Activated CD8-positive, alpha-beta memory T cell treated with anti-CD3 and anti-CD28 coated beads, Interleukin-2, amount 10 ng/mL, durations not matched to agents 7 days and 5 days (primary cell): ENCODE measurements at regions not wholly inside any gene's neighbourhood (a gene's known extent, or its start where the extent isn't known, plus 50 kb on each side); places are given as distances from the start of the nearest gene placed in this dataset.

Experiments
- ATAC-seq: fragments of 150-1000 bp; cut with Tn5 transposase; one replicate; pipeline ENCODE4 v1.10.0; 2021; ENCODE audit warnings: moderate library complexity
- CTCF ChIA-PET: fragments of 350-600 bp; sonication (Branson Sonifier 250); formaldehyde crosslinking; loops from one replicate; lab custom pipeline; 2021; ENCODE audit warnings: antibody characterized with exemption; lab: Charles Lee
- DNase-seq: peaks from one replicate; pipeline ENCODE4 v3.0.0-alpha.2; 2020
- H3K27ac Mint-ChIP-seq: one replicate; pipeline ENCODE4 v1.8.0; 2021; ENCODE audit warnings: mild to moderate bottlenecking, mixed read lengths
- H3K27me3 Mint-ChIP-seq: one replicate; pipeline ENCODE4 v1.8.0; 2021; ENCODE audit warnings: mixed read lengths
- H3K36me3 Mint-ChIP-seq: one replicate; pipeline ENCODE4 v1.8.0; 2021; ENCODE audit warnings: mild to moderate bottlenecking, mixed read lengths
- H3K4me1 Mint-ChIP-seq: one replicate; pipeline ENCODE4 v1.8.0; 2021; ENCODE audit warnings: mixed read lengths
- H3K4me3 Mint-ChIP-seq: one replicate; pipeline ENCODE4 v1.8.0; 2021; ENCODE audit warnings: mild to moderate bottlenecking, moderate library complexity, mixed read lengths
- H3K9me3 Mint-ChIP-seq: one replicate; pipeline ENCODE4 v1.8.0; 2022; ENCODE audit warnings: low read depth, mixed read lengths

DNA sequence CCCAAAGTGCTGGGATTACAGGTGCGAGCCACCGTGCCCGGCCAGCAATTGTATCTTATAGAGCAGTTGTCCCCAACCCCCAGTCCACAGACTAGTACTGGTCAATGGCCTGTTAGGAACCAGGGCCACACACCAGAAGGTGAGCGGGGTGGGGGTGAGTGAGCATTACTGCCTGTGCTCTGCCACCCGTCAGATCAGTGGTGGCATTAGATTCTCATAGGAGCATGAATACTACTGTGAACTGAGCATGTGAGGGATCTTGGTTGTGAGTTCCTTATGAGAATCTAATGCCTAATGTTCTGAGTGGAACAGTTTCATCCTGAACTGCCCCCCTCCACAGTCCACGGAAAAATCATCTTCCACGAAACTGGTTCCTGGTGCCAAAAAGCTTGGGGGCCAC is 328.0 kb upstream of the BOD1L1 start:
- Mint-ChIP-seq H3K9me3 (no peaks in the 10 kb centered on the region), H3K36me3 (no peaks in the 10 kb centered on the region), H3K4me3 (no peak overlapping the region), H3K27me3 (no peaks in the 10 kb centered on the region), H3K27ac (no peak overlapping the region), H3K4me1 (no peaks in the 10 kb centered on the region)
- CTCF ChIA-PET = no interaction called here
- ATAC-seq = no peak
- no peak for DNase-seq

DNA sequence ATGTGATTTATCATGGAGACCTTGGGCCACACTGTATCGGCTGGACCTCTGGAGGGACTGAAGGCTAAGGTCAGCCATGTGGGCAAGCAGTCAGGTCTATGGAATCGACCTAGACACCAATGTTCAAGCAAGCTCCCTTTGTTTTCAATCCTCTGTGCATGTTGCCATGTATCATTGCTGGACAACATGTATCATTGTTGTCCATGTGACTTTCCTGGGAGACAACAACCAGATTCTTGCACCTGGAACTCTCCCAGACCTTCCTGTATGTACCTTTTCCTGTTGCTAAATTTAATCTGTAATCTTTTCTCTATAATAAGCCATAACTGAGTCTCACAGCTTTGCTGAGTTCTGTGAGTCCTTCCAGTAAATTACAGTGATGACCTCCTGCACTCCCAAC is 329.4 kb upstream of the BOD1L1 start:
- ATAC-seq = no peak
- Mint-ChIP-seq H3K9me3 (no peaks in the 10 kb centered on the region), H3K36me3 (no peaks in the 10 kb centered on the region), H3K27me3 (no peaks in the 10 kb centered on the region), H3K4me1 (no peaks in the 10 kb centered on the region), H3K4me3 (no peak overlapping the region), H3K27ac (no peak overlapping the region)
- CTCF ChIA-PET = no interaction called here
- DNase-seq = no peak

DNA sequence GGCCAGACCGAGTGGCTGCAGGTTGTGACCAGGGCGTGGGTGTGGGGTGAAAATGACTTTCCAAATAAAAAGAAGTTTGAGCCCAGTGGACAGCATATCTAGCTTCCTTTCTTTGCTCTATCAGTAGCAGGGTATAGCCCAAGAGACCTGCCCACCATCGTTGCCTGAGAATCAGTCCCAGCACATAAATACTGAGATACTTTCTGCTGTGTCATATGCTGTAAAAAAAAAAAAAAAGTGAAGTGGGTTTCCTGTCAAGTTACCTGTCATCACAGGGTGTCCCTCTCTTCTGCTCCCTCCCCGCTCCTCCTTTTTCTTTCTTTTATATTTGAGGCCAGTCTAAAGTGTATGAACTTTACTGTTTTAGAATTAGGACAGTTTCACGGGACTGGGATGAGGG is 330.3 kb upstream of the BOD1L1 start:
- Mint-ChIP-seq H3K36me3 (no peaks in the 10 kb centered on the region), H3K27ac (no peak overlapping the region), H3K9me3 (no peaks in the 10 kb centered on the region), H3K4me3 (no peak overlapping the region), H3K4me1 (no peaks in the 10 kb centered on the region), H3K27me3 (no peaks in the 10 kb centered on the region)
- ATAC-seq (no peak), DNase-seq (no peak)
- CTCF ChIA-PET = no interaction called here

DNA sequence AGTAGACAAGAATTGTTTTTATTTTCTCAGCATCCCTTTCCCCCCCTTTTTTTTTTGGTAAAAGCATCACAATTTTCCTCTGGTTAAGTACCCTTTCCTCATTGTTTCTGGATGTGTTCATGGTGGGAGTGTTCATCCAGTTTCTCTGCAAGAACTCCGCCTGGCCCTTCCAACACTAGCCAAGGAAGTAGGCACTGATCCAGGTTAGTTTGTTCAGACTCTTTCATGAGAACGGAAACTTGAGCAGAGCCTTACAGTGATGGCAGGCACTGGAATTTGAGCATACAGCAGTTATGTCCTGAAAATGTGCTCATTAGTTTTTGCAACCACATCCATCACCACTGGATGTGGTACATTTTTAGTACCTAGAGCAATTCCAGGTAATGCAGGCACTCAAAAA is 336.1 kb upstream of the BOD1L1 start:
- no peaks in the 10 kb centered on the region for H3K27me3 Mint-ChIP-seq
- ATAC-seq (no peak), DNase-seq (no peak)
- H3K36me3 Mint-ChIP-seq = no peaks in the 10 kb centered on the region
- no peak overlapping the region for H3K27ac Mint-ChIP-seq
- no peak overlapping the region for H3K4me3 Mint-ChIP-seq
- no peaks in the 10 kb centered on the region for H3K4me1 Mint-ChIP-seq
- CTCF ChIA-PET = no interaction called here
- H3K9me3 Mint-ChIP-seq = no peaks in the 10 kb centered on the region

DNA sequence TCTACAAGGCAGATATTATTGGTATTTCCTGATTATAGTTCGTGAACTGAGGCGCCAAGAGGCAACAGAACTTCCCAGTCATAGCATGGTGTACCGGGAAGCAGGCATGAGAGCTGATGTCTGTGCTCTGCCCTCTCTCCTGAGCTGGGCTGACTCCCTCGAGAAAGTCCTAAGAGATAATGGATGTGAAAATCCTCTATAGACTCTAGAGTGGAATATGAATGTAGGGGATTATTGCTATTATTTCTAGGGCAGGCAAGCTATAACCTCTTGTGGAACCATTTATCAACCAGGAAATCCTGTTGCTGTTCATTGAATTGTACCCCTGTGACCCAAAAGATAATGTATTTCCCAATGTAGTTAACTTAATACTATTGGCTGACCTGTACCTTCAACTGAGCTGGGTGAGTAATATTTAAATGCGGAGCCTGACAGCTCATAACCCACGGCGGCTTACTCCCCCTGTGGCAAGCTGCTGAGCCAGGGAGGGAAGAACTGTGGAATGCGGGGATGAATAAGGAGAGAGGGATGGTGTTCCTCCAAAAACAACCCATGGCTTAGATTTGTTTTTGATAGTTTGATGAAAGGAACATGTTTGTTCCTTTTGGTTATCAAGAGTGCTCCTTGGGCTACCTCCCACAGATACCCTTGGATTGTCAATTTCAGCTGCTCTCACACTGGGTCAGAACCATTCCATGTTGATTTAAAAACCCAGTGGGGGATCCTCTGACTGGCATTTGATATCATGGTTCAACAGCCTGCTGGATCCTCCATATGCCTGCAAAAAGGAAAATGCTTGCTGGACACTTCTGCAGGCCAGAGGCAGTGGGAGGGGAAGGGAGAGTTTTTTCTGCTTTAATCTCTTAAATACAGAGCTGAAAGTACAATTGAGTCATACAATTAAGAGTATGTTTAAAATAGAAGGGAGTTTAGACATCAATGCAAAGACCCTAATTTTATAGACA is 339.0 kb upstream of the BOD1L1 start:
- no peak for DNase-seq
- no peak overlapping the region for H3K4me3 Mint-ChIP-seq
- no peaks in the 10 kb centered on the region for H3K9me3 Mint-ChIP-seq
- H3K36me3 Mint-ChIP-seq = no peaks in the 10 kb centered on the region
- H3K4me1 Mint-ChIP-seq = no peaks in the 10 kb centered on the region
- CTCF ChIA-PET = no interaction called here
- H3K27ac Mint-ChIP-seq = no peak overlapping the region
- ATAC-seq = no peak
- no peaks in the 10 kb centered on the region for H3K27me3 Mint-ChIP-seq

DNA sequence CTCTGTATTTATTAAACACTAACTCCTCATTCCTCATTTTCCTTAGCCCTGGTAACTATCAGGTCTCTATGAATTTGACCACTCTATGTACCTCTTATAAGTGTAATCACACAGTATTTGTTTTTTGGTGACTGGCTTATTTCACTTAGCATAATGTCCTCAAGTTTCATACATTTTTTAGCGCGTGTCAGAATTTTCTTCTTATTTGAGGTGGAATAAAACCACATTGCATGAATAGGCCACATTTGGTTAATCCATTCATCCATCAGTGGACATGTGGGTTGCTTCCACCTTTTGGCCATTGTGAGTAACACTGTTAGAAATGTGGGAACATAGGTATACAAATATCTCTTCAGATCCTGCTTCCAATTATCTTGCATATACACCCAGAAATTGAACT is 341.2 kb upstream of the BOD1L1 start:
- no peaks in the 10 kb centered on the region for H3K27me3 Mint-ChIP-seq
- CTCF ChIA-PET = no interaction called here
- no peak overlapping the region for H3K27ac Mint-ChIP-seq

DNA sequence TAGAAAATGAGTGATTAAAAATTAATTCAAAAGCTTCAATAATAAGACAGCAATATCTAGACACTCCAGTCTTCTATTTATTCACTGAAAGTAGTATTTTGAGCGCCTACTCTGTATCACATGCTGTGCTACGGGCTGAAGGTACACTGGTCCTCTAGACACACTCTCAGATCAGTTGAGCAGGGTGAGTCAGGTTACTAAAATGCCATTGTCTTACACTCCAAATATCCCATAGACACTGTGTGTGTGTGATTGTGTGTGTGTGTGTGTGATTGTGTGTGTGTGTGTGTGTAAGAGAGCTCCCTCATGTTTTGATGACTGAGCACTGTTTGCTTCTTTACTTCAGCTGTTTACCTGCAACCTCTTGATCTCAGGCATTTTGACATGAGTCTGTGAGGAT is 342.8 kb upstream of the BOD1L1 start:
- no peaks in the 10 kb centered on the region for H3K4me1 Mint-ChIP-seq
- H3K27ac Mint-ChIP-seq = no peak overlapping the region
- H3K36me3 Mint-ChIP-seq = no peaks in the 10 kb centered on the region
- CTCF ChIA-PET = no interaction called here
- H3K27me3 Mint-ChIP-seq = no peaks in the 10 kb centered on the region
- no peaks in the 10 kb centered on the region for H3K9me3 Mint-ChIP-seq
- DNase-seq = no peak
- ATAC-seq = no peak
- no peak overlapping the region for H3K4me3 Mint-ChIP-seq

More for the DNA sequence above, 341.2 kb upstream of the BOD1L1 start:
- ATAC-seq (no peak), DNase-seq (no peak)
- no peaks in the 10 kb centered on the region for H3K9me3 Mint-ChIP-seq
- no peak overlapping the region for H3K4me3 Mint-ChIP-seq
- no peaks in the 10 kb centered on the region for H3K36me3 Mint-ChIP-seq
- H3K4me1 Mint-ChIP-seq = no peaks in the 10 kb centered on the region

DNA sequence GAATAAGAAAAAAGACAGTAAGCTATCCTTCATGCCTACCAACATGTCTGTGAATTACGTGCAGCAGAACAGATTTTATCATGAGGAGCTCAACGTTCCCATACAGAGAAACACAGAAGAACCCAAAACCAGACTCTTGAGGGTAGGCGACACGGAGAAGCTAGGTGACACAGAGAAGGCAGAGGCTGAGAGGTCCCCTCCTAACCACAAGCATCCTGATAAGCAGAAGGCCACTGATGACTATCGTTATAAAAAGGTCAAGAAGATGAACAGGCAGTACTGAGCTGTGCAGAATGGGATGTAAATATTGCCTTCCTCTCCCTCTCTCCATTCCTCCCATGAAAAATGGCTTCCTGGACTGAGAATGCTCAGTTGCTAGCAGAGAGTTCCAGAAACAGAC is 350.2 kb upstream of the BOD1L1 start:
- H3K27ac Mint-ChIP-seq = no peak overlapping the region
- no peak overlapping the region for H3K4me3 Mint-ChIP-seq
- no peaks in the 10 kb centered on the region for H3K27me3 Mint-ChIP-seq
- no peaks in the 10 kb centered on the region for H3K9me3 Mint-ChIP-seq
- no peaks in the 10 kb centered on the region for H3K36me3 Mint-ChIP-seq
- ATAC-seq (no peak), DNase-seq (no peak)
- H3K4me1 Mint-ChIP-seq = no peaks in the 10 kb centered on the region
- CTCF ChIA-PET = no interaction called here

DNA sequence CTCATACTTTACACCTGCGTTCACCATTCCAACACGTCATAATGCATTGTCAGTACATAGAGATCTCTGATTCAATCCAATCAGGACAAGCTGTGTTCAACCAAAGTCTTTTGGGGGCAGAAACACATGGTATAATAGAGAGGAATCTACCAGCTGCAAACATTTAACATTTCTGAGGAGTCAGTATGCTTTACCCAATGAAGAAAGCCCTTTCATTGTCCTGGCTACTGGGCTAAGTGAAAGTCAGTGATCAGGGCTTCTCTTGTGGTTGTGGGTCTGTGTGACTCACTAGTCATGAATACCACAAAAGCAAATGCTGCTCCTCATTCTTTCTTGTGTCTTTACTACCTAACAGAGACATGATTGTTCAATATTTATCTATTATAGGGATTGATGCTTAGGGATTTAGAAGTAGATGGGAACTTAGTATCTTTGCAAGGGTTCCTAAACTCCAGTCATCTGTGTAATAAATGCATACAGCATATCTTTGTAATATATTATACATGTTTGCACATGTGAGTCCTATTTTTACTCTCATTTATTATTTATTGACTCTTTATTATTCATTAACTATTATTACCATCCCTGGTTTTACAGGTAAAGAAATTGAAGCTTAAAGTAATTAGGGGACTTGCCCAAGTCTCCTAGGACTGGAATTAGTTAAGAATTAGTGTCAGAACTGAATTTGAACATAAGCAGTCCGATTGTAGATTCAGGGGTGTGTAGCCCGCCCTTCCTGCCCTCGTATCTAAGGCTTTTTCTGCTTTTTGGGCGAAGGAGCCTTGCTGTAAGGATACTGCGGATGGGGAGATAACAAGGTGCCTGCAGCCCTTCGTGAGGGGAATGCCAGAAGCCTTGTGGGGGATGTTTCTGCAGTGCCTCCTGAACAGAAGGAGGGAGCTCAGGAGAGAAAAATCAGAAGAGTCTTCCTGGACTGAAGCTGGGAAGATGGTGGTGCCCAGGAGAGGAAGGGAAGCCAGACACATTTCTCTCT is 353.1 kb upstream of the BOD1L1 start:
- Mint-ChIP-seq H3K9me3 (no peaks in the 10 kb centered on the region), H3K4me1 (no peaks in the 10 kb centered on the region), H3K4me3 (no peak overlapping the region), H3K27me3 (no peaks in the 10 kb centered on the region), H3K36me3 (no peaks in the 10 kb centered on the region), H3K27ac (no peak overlapping the region)
- DNase-seq (no peak), ATAC-seq (no peak)
- CTCF ChIA-PET = no interaction called here

DNA sequence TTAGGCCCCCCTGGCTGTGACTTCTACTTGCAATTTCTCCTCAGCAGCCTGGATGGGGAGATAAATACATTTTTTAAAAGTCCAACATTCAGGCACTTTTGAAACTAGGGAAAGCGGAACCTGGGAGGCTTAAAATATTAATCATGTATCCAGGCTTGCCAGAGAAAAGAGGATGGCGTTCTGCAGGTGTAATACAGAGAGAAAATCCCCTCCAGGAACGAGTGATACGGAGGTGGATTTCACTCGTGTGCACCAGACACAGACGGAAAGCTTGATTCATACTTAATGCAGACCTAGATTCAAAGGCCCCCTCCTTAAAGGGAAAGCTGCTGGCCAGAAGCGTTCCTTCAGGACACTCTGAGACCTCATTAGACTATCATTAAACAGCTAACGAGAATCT is 354.0 kb upstream of the BOD1L1 start:
- CTCF ChIA-PET = no interaction called here
- ATAC-seq (no peak), DNase-seq (no peak)
- no peaks in the 10 kb centered on the region for H3K36me3 Mint-ChIP-seq
- H3K27ac Mint-ChIP-seq = no peak overlapping the region
- no peak overlapping the region for H3K4me3 Mint-ChIP-seq
- no peaks in the 10 kb centered on the region for H3K9me3 Mint-ChIP-seq
- H3K27me3 Mint-ChIP-seq = no peaks in the 10 kb centered on the region
- no peaks in the 10 kb centered on the region for H3K4me1 Mint-ChIP-seq

DNA sequence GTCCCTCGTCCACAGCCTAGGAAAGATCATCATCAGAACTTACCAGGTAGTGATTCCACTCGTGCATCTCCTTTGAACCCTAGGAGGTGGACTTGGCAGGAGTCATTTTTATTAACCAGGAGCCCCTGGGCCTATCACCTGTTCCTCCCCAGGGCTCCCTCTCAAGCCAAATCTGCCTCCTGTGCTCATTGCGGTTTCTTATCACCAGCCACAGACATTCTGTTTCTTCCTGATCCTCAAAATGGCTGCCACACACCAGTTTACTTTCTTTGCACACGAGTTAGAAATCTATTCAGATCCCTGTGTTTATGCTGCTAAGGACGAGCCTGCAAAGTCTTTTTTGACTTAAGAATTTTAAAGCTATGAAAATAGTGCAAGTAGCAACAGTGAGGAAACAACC is 354.5 kb upstream of the BOD1L1 start:
- no peaks in the 10 kb centered on the region for H3K4me1 Mint-ChIP-seq
- ATAC-seq = no peak
- H3K9me3 Mint-ChIP-seq = no peaks in the 10 kb centered on the region
- DNase-seq = no peak
- no peak overlapping the region for H3K4me3 Mint-ChIP-seq
- CTCF ChIA-PET = no interaction called here
- H3K27ac Mint-ChIP-seq = no peak overlapping the region
- no peaks in the 10 kb centered on the region for H3K27me3 Mint-ChIP-seq
- no peaks in the 10 kb centered on the region for H3K36me3 Mint-ChIP-seq

DNA sequence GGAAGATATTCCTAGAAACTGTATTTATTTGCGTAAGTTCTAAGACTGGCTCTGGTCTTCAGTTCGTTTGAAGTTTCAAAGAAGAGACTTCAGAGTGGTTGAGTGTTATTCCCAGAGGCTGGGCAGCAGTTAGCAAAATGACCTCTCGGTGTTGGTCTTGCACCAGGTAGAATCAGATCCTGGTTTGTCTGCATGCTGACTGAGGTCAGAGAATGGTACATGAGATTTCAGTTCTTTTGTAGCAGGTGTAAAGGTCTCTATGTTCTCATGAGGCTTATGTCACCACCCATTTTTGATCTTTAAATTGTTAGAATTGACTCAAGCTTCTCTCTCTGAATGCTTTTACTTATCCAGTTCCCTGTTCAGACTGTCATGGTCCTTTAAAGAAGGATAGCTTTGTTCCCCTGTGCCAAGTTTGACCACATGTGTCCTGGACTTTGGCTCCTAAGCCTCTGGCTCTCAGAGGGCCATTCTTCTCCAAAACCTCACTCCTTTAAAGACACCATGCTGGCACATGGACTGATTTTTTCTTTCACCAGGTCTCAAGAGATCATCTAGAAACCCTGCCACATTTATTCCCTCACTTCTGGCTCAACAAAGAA is 355.8 kb upstream of the BOD1L1 start:
- no peak for ATAC-seq
- no peaks in the 10 kb centered on the region for H3K9me3 Mint-ChIP-seq

DNA sequence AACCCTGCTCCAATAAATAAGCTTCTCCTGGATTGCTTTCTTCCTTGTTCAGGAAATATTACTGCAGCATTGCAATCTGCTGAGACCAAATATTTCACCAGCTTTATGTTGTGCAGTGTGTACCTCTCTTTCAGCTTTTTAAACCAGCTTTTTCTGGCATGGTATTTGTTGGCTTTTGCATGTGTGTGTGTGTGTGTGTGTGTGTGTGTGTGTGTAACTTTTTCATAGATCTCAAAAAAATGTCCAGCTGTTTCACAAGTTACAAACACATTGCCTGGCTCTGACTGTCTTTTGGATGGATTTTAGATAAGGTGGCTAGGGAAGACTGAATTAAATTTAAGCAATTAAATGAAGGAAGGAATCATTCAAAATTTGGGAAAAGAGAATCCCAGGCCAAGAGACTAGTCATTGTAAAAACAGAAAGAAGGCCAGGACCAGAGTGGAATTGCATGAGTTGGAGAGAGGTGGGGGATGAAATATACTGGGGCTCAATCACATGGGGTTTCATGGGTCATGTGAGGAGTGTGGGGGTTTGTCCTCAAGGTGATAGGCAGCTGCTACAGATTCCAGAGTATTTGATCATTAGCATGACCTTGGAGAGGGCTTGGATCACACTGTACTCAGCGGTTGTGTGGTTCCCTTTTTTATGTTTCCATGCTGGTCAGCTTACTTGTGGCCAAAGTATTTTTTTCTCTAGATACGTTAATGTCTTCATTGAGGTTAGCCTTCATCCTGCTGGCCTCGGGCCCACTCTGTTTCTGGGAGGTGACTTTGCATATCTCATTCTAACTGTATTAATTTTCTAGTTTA is 357.7 kb upstream of the BOD1L1 start:
- Mint-ChIP-seq H3K9me3 (no peaks in the 10 kb centered on the region), H3K4me3 (no peak overlapping the region), H3K4me1 (no peaks in the 10 kb centered on the region), H3K27me3 (no peaks in the 10 kb centered on the region), H3K27ac (no peak overlapping the region), H3K36me3 (no peaks in the 10 kb centered on the region)
- no peak for ATAC-seq
- no peak for DNase-seq
- CTCF ChIA-PET = no interaction called here

More for the DNA sequence above, 355.8 kb upstream of the BOD1L1 start:
- Mint-ChIP-seq H3K4me1 (no peaks in the 10 kb centered on the region), H3K27me3 (no peaks in the 10 kb centered on the region), H3K27ac (no peak overlapping the region), H3K36me3 (no peaks in the 10 kb centered on the region), H3K4me3 (no peak overlapping the region)
- no peak for DNase-seq
- CTCF ChIA-PET = no interaction called here
